ENCODE measurements at regions not wholly inside any gene's neighbourhood (a gene's known extent, or its start where the extent isn't known, plus 50 kb on each side); places are given as distances from the start of the nearest gene placed in this dataset.

GRCh38 chr5:175290379-175290778 is 153.6 kb downstream of the DRD1 start:
- no peaks in the 10 kb centered on the region for H3K4me1 ChIP-seq (ENCODE audit: control insufficient read depth in 2 of 2, insufficient read depth in 2 of 2, low read length in 2 of 2)
- POLR2A ChIA-PET: no interaction called here
- no peak overlapping the region for H3K27ac Mint-ChIP-seq
- peaks cover 0 to 14% (median 7%) of the 10 kb centered on the region in 11 donors for H3K9me3 Mint-ChIP-seq
- H3K27me3 Mint-ChIP-seq: peaks cover 0 to 34% (median 24%) of the 10 kb centered on the region in 5 donors
- no peak overlapping the region for H3K4me3 ChIP-seq (ENCODE audit: low read length)
- DNase-seq: no peak
- no peaks in the 10 kb centered on the region for H3K36me3 ChIP-seq (ENCODE audit: control insufficient read depth in 2 of 3, insufficient read depth in 3 of 3, low read length in 3 of 3)
- no peak overlapping the region for H3K27ac ChIP-seq (ENCODE audit: low read depth, low read length)
- peaks cover 0 to 8% (median 0%) of the 10 kb centered on the region in 5 donors for H3K36me3 Mint-ChIP-seq
- ATAC-seq: no peak
- no peaks in the 10 kb centered on the region for H3K4me1 Mint-ChIP-seq
- H3K9me3 ChIP-seq (ENCODE audit: control insufficient read depth in 2 of 3, low read length in 3 of 3): no peaks in the 10 kb centered on the region
- CTCF ChIA-PET: no interaction called here
- H3K27me3 ChIP-seq (ENCODE audit: control insufficient read depth in 2 of 2, insufficient read depth in 2 of 2, low read length in 2 of 2): no peaks in the 10 kb centered on the region
- no peak overlapping the region for H3K4me3 Mint-ChIP-seq
- intact Hi-C loops (cut with micrococcal nuclease): no loop called here

GRCh38 chr5:175288048-175288621 is 155.8 kb downstream of the DRD1 start:
- no peak overlapping the region for H3K27ac ChIP-seq (ENCODE audit: low read depth, low read length)
- intact Hi-C loops (cut with micrococcal nuclease): no loop called here
- Mint-ChIP-seq H3K36me3 (no peaks in the 10 kb centered on the region), H3K4me3 (no peak overlapping the region), H3K27me3 (peaks cover 0 to 44% (median 34%) of the 10 kb centered on the region in 5 donors), H3K9me3 (peaks cover 0 to 6% (median 0%) of the 10 kb centered on the region in 11 donors), H3K4me1 (no peaks in the 10 kb centered on the region), H3K27ac (no peak overlapping the region)
- H3K4me3 ChIP-seq (ENCODE audit: low read length): no peak overlapping the region
- H3K27me3 ChIP-seq (ENCODE audit: control insufficient read depth in 2 of 2, insufficient read depth in 2 of 2, low read length in 2 of 2): no peaks in the 10 kb centered on the region
- H3K4me1 ChIP-seq (ENCODE audit: control insufficient read depth in 2 of 2, insufficient read depth in 2 of 2, low read length in 2 of 2): no peaks in the 10 kb centered on the region
- POLR2A ChIA-PET: no interaction called here
- ATAC-seq: no peak
- DNase-seq: no peak
- CTCF ChIA-PET: no interaction called here
- no peaks in the 10 kb centered on the region for H3K36me3 ChIP-seq (ENCODE audit: control insufficient read depth in 2 of 3, insufficient read depth in 3 of 3, low read length in 3 of 3)
- no peaks in the 10 kb centered on the region for H3K9me3 ChIP-seq (ENCODE audit: control insufficient read depth in 2 of 3, low read length in 3 of 3)

GRCh38 chr5:175286981-175287380 is 157.0 kb downstream of the DRD1 start:
- H3K4me3 Mint-ChIP-seq: no peak overlapping the region
- ATAC-seq (no peak), DNase-seq (no peak)
- H3K36me3 ChIP-seq (ENCODE audit: control insufficient read depth in 2 of 3, insufficient read depth in 3 of 3, low read length in 3 of 3): no peaks in the 10 kb centered on the region
- intact Hi-C loops (cut with micrococcal nuclease): no loop called here
- H3K4me3 ChIP-seq (ENCODE audit: low read length): no peak overlapping the region
- no peak overlapping the region for H3K27ac Mint-ChIP-seq
- H3K27me3 ChIP-seq (ENCODE audit: control insufficient read depth in 2 of 2, insufficient read depth in 2 of 2, low read length in 2 of 2): no peaks in the 10 kb centered on the region
- no peak overlapping the region for H3K27ac ChIP-seq (ENCODE audit: low read depth, low read length)
- no peaks in the 10 kb centered on the region for H3K4me1 ChIP-seq (ENCODE audit: control insufficient read depth in 2 of 2, insufficient read depth in 2 of 2, low read length in 2 of 2)
- H3K36me3 Mint-ChIP-seq: no peaks in the 10 kb centered on the region
- H3K9me3 ChIP-seq (ENCODE audit: control insufficient read depth in 2 of 3, low read length in 3 of 3): no peaks in the 10 kb centered on the region
- CTCF ChIA-PET: no interaction called here
- H3K27me3 Mint-ChIP-seq: peaks cover 0 to 44% (median 33%) of the 10 kb centered on the region in 5 donors
- peaks cover 0 to 6% (median 0%) of the 10 kb centered on the region in 11 donors for H3K9me3 Mint-ChIP-seq
- no peaks in the 10 kb centered on the region for H3K4me1 Mint-ChIP-seq
- POLR2A ChIA-PET: no interaction called here

- intact Hi-C loops (cut with micrococcal nuclease): no loop called here
- no peak for ATAC-seq
- Histone ChIP-seq H3K4me3 (ENCODE audit: low read length) (no peak overlapping the region), H3K4me1 (ENCODE audit: control insufficient read depth in 2 of 2, insufficient read depth in 2 of 2, low read length in 2 of 2) (no peaks in the 10 kb centered on the region), H3K27ac (ENCODE audit: low read depth, low read length) (no peak overlapping the region), H3K27me3 (ENCODE audit: control insufficient read depth in 2 of 2, insufficient read depth in 2 of 2, low read length in 2 of 2) (no peaks in the 10 kb centered on the region), H3K9me3 (ENCODE audit: control insufficient read depth in 2 of 3, low read length in 3 of 3) (no peaks in the 10 kb centered on the region), H3K36me3 (ENCODE audit: control insufficient read depth in 2 of 3, insufficient read depth in 3 of 3, low read length in 3 of 3) (no peaks in the 10 kb centered on the region)
- Mint-ChIP-seq H3K4me3 (no peak overlapping the region), H3K36me3 (no peaks in the 10 kb centered on the region), H3K4me1 (no peaks in the 10 kb centered on the region), H3K27ac (no peak overlapping the region), H3K27me3 (peaks cover 0 to 45% (median 31%) of the 10 kb centered on the region in 5 donors), H3K9me3 (peaks cover 0 to 6% (median 0%) of the 10 kb centered on the region in 11 donors)
- ChIA-PET CTCF (no interaction called here), POLR2A (no interaction called here)
- DNase-seq: no peak
Observed at GRCh38 chr5:175285261-175285660, 158.7 kb downstream of the DRD1 start.

GRCh38 chr5:175284806-175285205 is 159.2 kb downstream of the DRD1 start:
- no peak for ATAC-seq
- H3K36me3 Mint-ChIP-seq: no peaks in the 10 kb centered on the region
- CTCF ChIA-PET: no interaction called here
- Histone ChIP-seq H3K4me3 (ENCODE audit: low read length) (no peak overlapping the region), H3K36me3 (ENCODE audit: control insufficient read depth in 2 of 3, insufficient read depth in 3 of 3, low read length in 3 of 3) (no peaks in the 10 kb centered on the region), H3K9me3 (ENCODE audit: control insufficient read depth in 2 of 3, low read length in 3 of 3) (no peaks in the 10 kb centered on the region), H3K27me3 (ENCODE audit: control insufficient read depth in 2 of 2, insufficient read depth in 2 of 2, low read length in 2 of 2) (no peaks in the 10 kb centered on the region), H3K27ac (ENCODE audit: low read depth, low read length) (no peak overlapping the region), H3K4me1 (ENCODE audit: control insufficient read depth in 2 of 2, insufficient read depth in 2 of 2, low read length in 2 of 2) (no peaks in the 10 kb centered on the region)
- POLR2A ChIA-PET: no interaction called here
- no peaks in the 10 kb centered on the region for H3K4me1 Mint-ChIP-seq
- H3K27ac Mint-ChIP-seq: no peak overlapping the region
- DNase-seq: no peak
- intact Hi-C loops (cut with micrococcal nuclease): no loop called here
- H3K9me3 Mint-ChIP-seq: peaks cover 0 to 6% (median 0%) of the 10 kb centered on the region in 11 donors
- H3K27me3 Mint-ChIP-seq: peaks cover 0 to 50% (median 30%) of the 10 kb centered on the region in 5 donors
- H3K4me3 Mint-ChIP-seq: no peak overlapping the region

- no peak overlapping the region for H3K27ac Mint-ChIP-seq
- ChIA-PET CTCF (no interaction called here), POLR2A (no interaction called here)
Observed at GRCh38 chr5:175282611-175283225, 161.3 kb downstream of the DRD1 start.

GRCh38 chr5:175281714-175282113 is 162.3 kb downstream of the DRD1 start:
- H3K4me3 ChIP-seq (ENCODE audit: low read length): no peak overlapping the region
- H3K27ac ChIP-seq (ENCODE audit: low read depth, low read length): no peak overlapping the region
- Mint-ChIP-seq H3K27ac (no peak overlapping the region), H3K27me3 (peaks cover 2 to 45% (median 36%) of the 10 kb centered on the region in 5 donors), H3K36me3 (no peaks in the 10 kb centered on the region), H3K4me1 (no peaks in the 10 kb centered on the region), H3K9me3 (peaks cover 0 to 8% (median 0%) of the 10 kb centered on the region in 11 donors), H3K4me3 (no peak overlapping the region)
- CTCF ChIA-PET: no interaction called here
- no peaks in the 10 kb centered on the region for H3K36me3 ChIP-seq (ENCODE audit: control insufficient read depth in 2 of 3, insufficient read depth in 3 of 3, low read length in 3 of 3)
- POLR2A ChIA-PET: no interaction called here
- no peaks in the 10 kb centered on the region for H3K27me3 ChIP-seq (ENCODE audit: control insufficient read depth in 2 of 2, insufficient read depth in 2 of 2, low read length in 2 of 2)
- no peaks in the 10 kb centered on the region for H3K9me3 ChIP-seq (ENCODE audit: control insufficient read depth in 2 of 3, low read length in 3 of 3)
- intact Hi-C loops (cut with micrococcal nuclease): no loop called here
- DNase-seq: no peak
- H3K4me1 ChIP-seq (ENCODE audit: control insufficient read depth in 2 of 2, insufficient read depth in 2 of 2, low read length in 2 of 2): no peaks in the 10 kb centered on the region
- ATAC-seq: no peak

More at GRCh38 chr5:175282611-175283225, 161.3 kb downstream of the DRD1 start:
- H3K27me3 Mint-ChIP-seq: peaks cover 0 to 47% (median 34%) of the 10 kb centered on the region in 5 donors
- no peak for ATAC-seq
- no peaks in the 10 kb centered on the region for H3K4me1 ChIP-seq (ENCODE audit: control insufficient read depth in 2 of 2, insufficient read depth in 2 of 2, low read length in 2 of 2)
- H3K9me3 ChIP-seq (ENCODE audit: control insufficient read depth in 2 of 3, low read length in 3 of 3): no peaks in the 10 kb centered on the region
- no peaks in the 10 kb centered on the region for H3K36me3 Mint-ChIP-seq
- no peaks in the 10 kb centered on the region for H3K36me3 ChIP-seq (ENCODE audit: control insufficient read depth in 2 of 3, insufficient read depth in 3 of 3, low read length in 3 of 3)
- intact Hi-C loops (cut with micrococcal nuclease): no loop called here
- no peak overlapping the region for H3K27ac ChIP-seq (ENCODE audit: low read depth, low read length)
- DNase-seq: no peak
- H3K4me3 ChIP-seq (ENCODE audit: low read length): no peak overlapping the region
- no peak overlapping the region for H3K4me3 Mint-ChIP-seq
- no peaks in the 10 kb centered on the region for H3K4me1 Mint-ChIP-seq
- no peaks in the 10 kb centered on the region for H3K27me3 ChIP-seq (ENCODE audit: control insufficient read depth in 2 of 2, insufficient read depth in 2 of 2, low read length in 2 of 2)
- H3K9me3 Mint-ChIP-seq: peaks cover 0 to 6% (median 0%) of the 10 kb centered on the region in 11 donors

Measured in naive thymus-derived CD4-positive, alpha-beta T cell (primary cell).